Body of pancreas (tissue), 4 donors: ENCODE measurements at regions not wholly inside any gene's neighbourhood (a gene's known extent, or its start where the extent isn't known, plus 50 kb on each side); places are given as distances from the start of the nearest gene placed in this dataset.

Source experiments
- POLR2A ChIP-seq, 3 donors: fragments of 450-650 bp; IDR thresholded peaks; one replicate each; pipeline ENCODE4 v1.6.1; 2016; ENCODE audit warnings: antibody characterized with exemption in 3 of 3, mild to moderate bottlenecking in 2 of 3
- TF ChIP-seq, protein P1 (sequence below), 7 experiments: fragments of 450-650 bp in 4 of 7; fragments of 200-600 bp in 3 of 7; sonication (generic) in 3 of 7; IDR thresholded peaks; one replicate each; pipeline ENCODE4 v1.5.1; 2016 to 2019; ENCODE audit warnings: antibody characterized with exemption in 7 of 7

- TF ChIP-seq POLR2A (IDR thresholded peaks at IDR 0.05) = no peak
- TF ChIP-seq, protein P1, sequence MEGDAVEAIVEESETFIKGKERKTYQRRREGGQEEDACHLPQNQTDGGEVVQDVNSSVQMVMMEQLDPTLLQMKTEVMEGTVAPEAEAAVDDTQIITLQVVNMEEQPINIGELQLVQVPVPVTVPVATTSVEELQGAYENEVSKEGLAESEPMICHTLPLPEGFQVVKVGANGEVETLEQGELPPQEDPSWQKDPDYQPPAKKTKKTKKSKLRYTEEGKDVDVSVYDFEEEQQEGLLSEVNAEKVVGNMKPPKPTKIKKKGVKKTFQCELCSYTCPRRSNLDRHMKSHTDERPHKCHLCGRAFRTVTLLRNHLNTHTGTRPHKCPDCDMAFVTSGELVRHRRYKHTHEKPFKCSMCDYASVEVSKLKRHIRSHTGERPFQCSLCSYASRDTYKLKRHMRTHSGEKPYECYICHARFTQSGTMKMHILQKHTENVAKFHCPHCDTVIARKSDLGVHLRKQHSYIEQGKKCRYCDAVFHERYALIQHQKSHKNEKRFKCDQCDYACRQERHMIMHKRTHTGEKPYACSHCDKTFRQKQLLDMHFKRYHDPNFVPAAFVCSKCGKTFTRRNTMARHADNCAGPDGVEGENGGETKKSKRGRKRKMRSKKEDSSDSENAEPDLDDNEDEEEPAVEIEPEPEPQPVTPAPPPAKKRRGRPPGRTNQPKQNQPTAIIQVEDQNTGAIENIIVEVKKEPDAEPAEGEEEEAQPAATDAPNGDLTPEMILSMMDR (IDR thresholded peaks at IDR 0.05) = no peak
These were observed 54.6 kb upstream of the CSF3R start for GRCh38 chr1:36537190-36537768.
